GM21515 (cell line): ENCODE measurements at regions not wholly inside any gene's neighbourhood (a gene's known extent, or its start where the extent isn't known, plus 50 kb on each side); places are given as distances from the start of the nearest gene placed in this dataset.
"Not testable (repeated sequence)": the region's sequence is repeated elsewhere in the genome, so short reads cannot be mapped to it uniquely, and the experiment has no call there.

ENCODE experiments used
- ATAC-seq: cut with Tn5 transposase; IDR thresholded peaks from one replicate; pipeline ENCODE4 v1.9.1; 2021; ENCODE audit not compliant: unreplicated experiment

GRCh38 chr20:29516847-29517246, 1740.6 kb upstream of the DEFB115 start:
- ATAC-seq, result not testable (repeated sequence)

- not testable (repeated sequence) for ATAC-seq
Measured at GRCh38 chr20:29519610-29520241, 1737.7 kb upstream of the DEFB115 start.

- not testable (repeated sequence) for ATAC-seq
Measured at GRCh38 chr20:29533566-29534177, 1723.8 kb upstream of the DEFB115 start.

GRCh38 chr20:29566901-29567635, 1690.4 kb upstream of the DEFB115 start:
- ATAC-seq, result not testable (repeated sequence)

GRCh38 chr20:29567671-29568070, 1689.8 kb upstream of the DEFB115 start:
- ATAC-seq, result not testable (repeated sequence)

- not testable (repeated sequence) for ATAC-seq
Measured at GRCh38 chr20:29570126-29570525, 1687.3 kb upstream of the DEFB115 start.

GRCh38 chr20:29589530-29589929, 1667.9 kb upstream of the DEFB115 start:
- ATAC-seq, result not testable (repeated sequence)

GRCh38 chr20:29604163-29604562, 1653.3 kb upstream of the DEFB115 start:
- not testable (repeated sequence) for ATAC-seq

GRCh38 chr20:29606171-29606570, 1651.3 kb upstream of the DEFB115 start:
- not testable (repeated sequence) for ATAC-seq

GRCh38 chr20:29629395-29629794, 1628.1 kb upstream of the DEFB115 start:
- ATAC-seq, result not testable (repeated sequence)
